NCI-H2171 treated with DMSO at 0.1 percent for 48 hours (cell line): ENCODE measurements at regions not wholly inside any gene's neighbourhood (a gene's known extent, or its start where the extent isn't known, plus 50 kb on each side); places are given as distances from the start of the nearest gene placed in this dataset.

Experiments used
- DNase-seq: peaks from one replicate; lab custom pipeline; 2025; lab: John Stamatoyannopoulos, UW

- peak; percentile 11 for DNase-seq
Measured at GRCh38 chr12:111174251-111174960, 194.5 kb downstream of the PHETA1 start.

- no peak for DNase-seq
Measured at GRCh38 chr12:111173836-111174235, 195.1 kb downstream of the PHETA1 start.

- DNase-seq = no peak
Measured at GRCh38 chr12:111173391-111173790, 195.5 kb downstream of the PHETA1 start.

GRCh38 chr12:111172786-111173185 is 196.1 kb downstream of the PHETA1 start:
- DNase-seq = no peak

- DNase-seq = no peak
Measured at GRCh38 chr12:111171832-111172231, 197.1 kb downstream of the PHETA1 start.

- no peak for DNase-seq
Measured at GRCh38 chr12:111171345-111171744, 197.6 kb downstream of the PHETA1 start.

- DNase-seq = no peak
Measured at GRCh38 chr12:111170543-111170942, 198.4 kb downstream of the PHETA1 start.

- no peak for DNase-seq
Measured at GRCh38 chr12:111169456-111169855, 199.4 kb downstream of the PHETA1 start.

GRCh38 chr12:111169032-111169431 is 199.9 kb downstream of the PHETA1 start:
- no peak for DNase-seq

GRCh38 chr12:111168009-111168900 is 200.6 kb downstream of the PHETA1 start:
- DNase-seq = no peak

- DNase-seq = no peak
Measured at GRCh38 chr12:111166779-111167540, 201.9 kb downstream of the PHETA1 start.

GRCh38 chr12:111164833-111165525 is 203.9 kb downstream of the PHETA1 start:
- no peak for DNase-seq

GRCh38 chr12:111163422-111163821 is 205.5 kb downstream of the PHETA1 start:
- DNase-seq = no peak

GRCh38 chr12:111161898-111162297 is 207.0 kb downstream of the PHETA1 start:
- DNase-seq = no peak

GRCh38 chr12:111160350-111161241 is 208.3 kb downstream of the PHETA1 start:
- DNase-seq = peak; percentile 98

- no peak for DNase-seq
Measured at GRCh38 chr12:111158992-111159391, 209.9 kb downstream of the PHETA1 start.

- DNase-seq = no peak
Measured at GRCh38 chr12:111157486-111157885, 211.4 kb downstream of the PHETA1 start.

- no peak for DNase-seq
Measured at GRCh38 chr12:111156304-111156703, 212.6 kb downstream of the PHETA1 start.

GRCh38 chr12:111155521-111155920 is 213.4 kb downstream of the PHETA1 start:
- no peak for DNase-seq

- no peak for DNase-seq
Measured at GRCh38 chr12:111155020-111155419, 213.9 kb downstream of the PHETA1 start.
